SK-N-MC (cell line): ENCODE measurements at regions not wholly inside any gene's neighbourhood (a gene's known extent, or its start where the extent isn't known, plus 50 kb on each side); places are given as distances from the start of the nearest gene placed in this dataset.

ENCODE experiments used
- EZH2 ChIP-seq: fragments of 200-600 bp; sonication (generic); IDR thresholded peaks from one replicate; pipeline ENCODE4 v1.6.1; 2017; ENCODE audit warnings: antibody characterized with exemption
- FOXP2 ChIP-seq: optimal IDR thresholded peaks from 2 replicates; pipeline ENCODE3; 2011; ENCODE audit warnings: mild to moderate bottlenecking, moderate library complexity; ENCODE audit not compliant: insufficient read depth; ENCODE audit errors: extremely low read length, control extremely low read depth
- POLR2AphosphoS5 ChIP-seq: IDR thresholded peaks from 2 replicates; pipeline ENCODE4 v1.6.1; 2012; ENCODE audit warnings: mild to moderate bottlenecking, low read depth, low read length, borderline replicate concordance

DNA sequence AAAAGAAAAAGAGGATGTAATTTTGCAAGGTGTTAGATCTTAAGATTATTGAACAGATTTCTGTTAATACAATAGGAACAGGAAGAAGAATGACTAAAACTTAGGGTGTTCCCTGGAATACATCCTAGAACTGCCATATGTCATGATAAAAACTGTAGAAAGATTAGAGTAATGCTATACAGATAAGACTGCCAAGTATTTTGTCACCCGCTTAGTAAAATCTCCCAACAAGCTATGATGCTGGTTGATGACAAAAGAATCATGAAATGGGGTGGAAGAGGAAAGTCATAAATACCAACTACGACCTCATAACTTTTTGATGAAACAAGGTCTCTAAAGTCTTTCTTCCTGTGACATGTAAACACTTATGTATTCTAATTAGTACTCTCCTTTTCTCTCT lies 163.6 kb upstream of the COL3A1 start:
- TF ChIP-seq POLR2AphosphoS5 (no peak), EZH2 (no peak), FOXP2 (no peak)
